ENCODE measurements at regions not wholly inside any gene's neighbourhood (a gene's known extent, or its start where the extent isn't known, plus 50 kb on each side); places are given as distances from the start of the nearest gene placed in this dataset.
"Not testable (repeated sequence)": the region's sequence is repeated elsewhere in the genome, so short reads cannot be mapped to it uniquely, and the experiment has no call there.

- no peak overlapping the region for H3K4me3 ChIP-seq (ENCODE audit: low read length)
- no peak overlapping the region for H3K9ac ChIP-seq (ENCODE audit: low read length)
- no peaks in the 10 kb centered on the region for H3K36me3 ChIP-seq (ENCODE audit: control insufficient read depth, low read depth, low read length)
- no peak overlapping the region for H3K27ac ChIP-seq (ENCODE audit: low read length)
- peaks cover 29% of the 10 kb centered on the region for H3K9me3 ChIP-seq (ENCODE audit: control insufficient read depth, low read depth, low read length)
- H3K4me1 ChIP-seq (ENCODE audit: control insufficient read depth, low read depth, low read length) = no peaks in the 10 kb centered on the region
- no peaks in the 10 kb centered on the region for H3K27me3 ChIP-seq (ENCODE audit: control insufficient read depth, insufficient read depth, low read length)
These were observed 76.7 kb downstream of the TMEM121 start for GRCh38 chr14:105602799-105603793.

DNA sequence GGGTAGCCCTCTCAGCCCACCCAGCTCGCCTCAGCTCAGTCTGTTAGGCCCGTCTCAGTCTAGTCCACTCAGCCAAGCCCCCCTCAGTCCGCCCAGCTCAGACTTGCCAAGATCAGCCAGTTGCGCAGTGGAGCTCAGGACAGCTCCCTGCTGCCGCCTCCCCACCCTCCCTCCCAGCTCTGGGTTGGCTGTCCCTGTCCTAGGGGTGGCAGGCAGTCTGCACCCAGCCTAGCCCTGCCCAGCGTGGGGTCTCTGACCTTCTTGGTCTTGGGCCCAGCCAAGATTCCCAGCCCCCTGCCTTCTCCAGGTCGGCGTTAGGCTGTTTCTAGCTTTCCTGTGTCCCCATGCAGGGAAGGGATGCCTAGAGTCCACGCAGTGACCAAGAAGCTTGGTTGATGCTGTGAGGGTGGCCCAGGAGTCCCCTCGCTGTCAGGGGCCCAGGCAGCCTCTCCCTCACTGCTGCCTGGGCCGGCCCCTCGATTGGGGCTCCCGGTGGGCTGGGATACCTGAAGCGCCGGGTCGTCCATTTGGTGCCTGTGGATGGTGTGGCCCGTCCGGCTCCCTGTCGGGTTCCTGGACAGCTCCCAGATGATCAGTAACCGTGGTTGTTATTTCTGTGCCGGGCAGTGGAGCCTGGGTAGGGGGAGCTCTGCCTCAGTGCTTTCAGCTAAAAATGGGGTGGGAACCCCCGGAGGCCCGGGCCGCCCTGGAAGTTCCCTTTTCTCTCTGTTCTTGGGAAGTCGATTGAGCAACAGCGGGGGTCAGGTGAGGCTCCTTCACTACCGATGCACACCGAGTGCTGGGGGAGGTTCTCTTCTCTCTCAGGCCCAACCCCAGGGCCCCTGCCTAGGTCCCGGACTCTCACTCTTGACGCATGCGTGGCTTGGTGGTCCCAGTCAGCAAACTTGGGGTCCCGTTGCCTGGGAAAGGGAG, 78.4 kb downstream of the TMEM121 start:
- not testable (repeated sequence) for H3K27me3 ChIP-seq (ENCODE audit: control insufficient read depth, insufficient read depth, low read length); H3K4me3 ChIP-seq (ENCODE audit: low read length); H3K4me1 ChIP-seq (ENCODE audit: control insufficient read depth, low read depth, low read length); H3K27ac ChIP-seq (ENCODE audit: low read length); H3K9ac ChIP-seq (ENCODE audit: low read length); H3K36me3 ChIP-seq (ENCODE audit: control insufficient read depth, low read depth, low read length)
- H3K9me3 ChIP-seq (ENCODE audit: control insufficient read depth, low read depth, low read length) = peaks cover 27% of the 10 kb centered on the region

DNA sequence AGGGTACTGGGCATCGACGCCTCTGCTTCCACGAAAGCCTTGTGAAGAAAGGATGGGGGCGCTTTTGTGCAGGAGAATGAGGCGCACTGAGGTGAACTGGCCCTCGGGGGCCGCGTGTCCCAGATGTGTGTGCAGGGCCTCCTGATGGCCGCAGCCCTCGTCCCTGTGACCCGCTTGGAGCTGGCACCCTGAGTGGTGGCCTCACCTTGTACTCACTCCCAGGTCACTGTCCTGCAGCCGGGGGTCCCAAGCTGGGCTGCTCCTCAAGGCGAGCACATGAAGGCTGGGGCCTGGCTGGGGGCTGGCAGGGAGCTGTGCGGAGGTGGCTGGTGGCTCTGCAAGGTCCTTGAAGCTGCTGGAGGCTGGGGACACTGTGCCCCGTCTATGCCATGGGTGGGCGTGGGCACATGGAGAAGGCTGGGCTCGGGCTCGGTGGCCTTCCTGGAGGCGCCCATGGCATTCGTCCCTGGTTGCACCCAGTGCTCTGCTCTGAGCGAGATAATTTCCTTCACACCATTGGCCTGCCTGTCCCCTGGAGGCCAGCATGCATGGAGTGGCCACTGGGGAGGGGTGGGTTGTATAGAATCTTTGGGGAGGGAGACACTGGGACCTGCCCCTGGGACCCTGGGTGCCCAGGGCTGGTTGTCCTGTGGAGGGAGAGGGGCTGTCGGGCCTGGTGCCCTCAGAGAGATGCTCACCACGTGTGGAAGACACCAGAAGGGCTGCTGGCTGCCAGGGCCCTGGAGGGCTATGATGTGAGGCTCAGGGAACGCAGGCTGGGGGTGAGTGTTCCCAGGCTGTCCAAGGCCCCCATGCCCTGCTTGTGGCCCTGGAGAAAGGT, 79.3 kb downstream of the TMEM121 start:
- H3K27me3 ChIP-seq (ENCODE audit: control insufficient read depth, insufficient read depth, low read length) = no peaks in the 10 kb centered on the region
- H3K9me3 ChIP-seq (ENCODE audit: control insufficient read depth, low read depth, low read length) = peaks cover 27% of the 10 kb centered on the region
- H3K27ac ChIP-seq (ENCODE audit: low read length) = no peak overlapping the region
- H3K4me1 ChIP-seq (ENCODE audit: control insufficient read depth, low read depth, low read length) = no peaks in the 10 kb centered on the region
- no peak overlapping the region for H3K9ac ChIP-seq (ENCODE audit: low read length)
- H3K36me3 ChIP-seq (ENCODE audit: control insufficient read depth, low read depth, low read length) = no peaks in the 10 kb centered on the region
- H3K4me3 ChIP-seq (ENCODE audit: low read length) = no peak overlapping the region

GRCh38 chr14:105606305-105606975, 80.1 kb downstream of the TMEM121 start:
- not testable (repeated sequence) for H3K27me3 ChIP-seq (ENCODE audit: control insufficient read depth, insufficient read depth, low read length); H3K4me3 ChIP-seq (ENCODE audit: low read length); H3K27ac ChIP-seq (ENCODE audit: low read length); H3K36me3 ChIP-seq (ENCODE audit: control insufficient read depth, low read depth, low read length); H3K4me1 ChIP-seq (ENCODE audit: control insufficient read depth, low read depth, low read length); H3K9ac ChIP-seq (ENCODE audit: low read length)
- H3K9me3 ChIP-seq (ENCODE audit: control insufficient read depth, low read depth, low read length) = peaks cover 24% of the 10 kb centered on the region

DNA sequence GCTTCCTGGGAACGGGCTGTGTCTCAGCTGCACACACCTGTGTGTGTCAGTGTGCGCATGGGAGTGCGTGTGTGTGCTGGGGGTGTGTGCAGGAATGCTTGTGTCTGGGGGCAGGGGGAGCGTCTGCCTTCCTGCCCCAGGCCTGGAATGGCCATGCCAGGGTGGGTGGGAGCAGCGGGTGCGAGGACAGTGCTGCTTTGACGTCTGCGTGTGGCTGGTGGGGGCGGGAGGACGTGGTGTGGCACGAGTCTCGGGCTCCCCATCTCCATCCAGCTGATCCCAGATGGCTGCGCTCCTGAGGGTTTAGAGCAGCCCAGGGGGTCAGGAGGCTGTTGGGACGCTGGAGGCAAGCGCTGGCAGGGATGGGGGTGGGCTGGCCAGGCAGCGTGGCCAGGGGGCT, 80.6 kb downstream of the TMEM121 start:
- not testable (repeated sequence) for H3K27me3 ChIP-seq (ENCODE audit: control insufficient read depth, insufficient read depth, low read length); H3K4me3 ChIP-seq (ENCODE audit: low read length); H3K4me1 ChIP-seq (ENCODE audit: control insufficient read depth, low read depth, low read length); H3K36me3 ChIP-seq (ENCODE audit: control insufficient read depth, low read depth, low read length); H3K27ac ChIP-seq (ENCODE audit: low read length); H3K9ac ChIP-seq (ENCODE audit: low read length)
- H3K9me3 ChIP-seq (ENCODE audit: control insufficient read depth, low read depth, low read length) = peaks cover 22% of the 10 kb centered on the region

GRCh38 chr14:105614987-105615386, 88.6 kb downstream of the TMEM121 start:
- not testable (repeated sequence) for H3K4me3 ChIP-seq (ENCODE audit: low read length); H3K27me3 ChIP-seq (ENCODE audit: control insufficient read depth, insufficient read depth, low read length); H3K4me1 ChIP-seq (ENCODE audit: control insufficient read depth, low read depth, low read length); H3K9ac ChIP-seq (ENCODE audit: low read length); H3K27ac ChIP-seq (ENCODE audit: low read length); H3K36me3 ChIP-seq (ENCODE audit: control insufficient read depth, low read depth, low read length)
- peaks cover 22% of the 10 kb centered on the region for H3K9me3 ChIP-seq (ENCODE audit: control insufficient read depth, low read depth, low read length)

DNA sequence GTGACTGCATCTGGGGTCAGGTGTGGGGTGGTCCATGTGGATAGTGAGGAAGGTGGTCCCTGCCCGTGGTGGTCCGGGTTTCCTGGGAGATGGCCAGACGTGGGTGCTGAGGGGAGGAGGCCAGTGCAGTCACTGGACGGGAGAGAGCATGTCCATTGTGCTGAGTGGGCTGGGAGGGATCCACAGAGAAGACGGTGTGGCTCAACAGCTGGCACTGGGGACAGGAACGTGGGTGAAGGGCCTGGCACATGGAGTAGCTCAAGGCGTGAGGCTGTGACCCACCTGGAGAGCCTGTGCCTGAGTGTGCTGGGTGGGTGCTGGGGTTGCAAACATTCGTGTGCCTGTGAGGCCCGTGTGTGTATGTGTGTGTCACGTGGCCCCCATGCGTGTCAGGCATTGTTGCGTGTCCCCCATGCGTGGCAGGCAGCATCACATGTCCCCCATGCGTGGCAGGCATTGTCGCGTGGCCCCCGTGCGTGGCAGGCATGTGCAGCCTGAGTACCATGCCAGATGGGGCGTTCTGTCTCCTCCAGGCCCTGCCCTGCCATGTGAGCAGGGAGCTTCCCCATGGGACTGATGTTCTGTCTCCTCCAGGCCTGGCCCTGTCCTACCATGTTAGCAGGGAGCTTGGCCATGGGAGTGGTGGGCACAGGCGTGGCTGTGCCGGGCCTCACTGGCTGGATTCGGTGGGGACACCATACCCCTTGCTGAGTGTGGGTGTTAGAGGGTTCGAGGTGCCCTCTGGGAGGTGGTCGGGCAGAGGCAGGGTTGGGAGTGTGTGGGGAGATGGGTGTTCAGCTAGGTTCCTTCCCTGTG, 89.8 kb downstream of the TMEM121 start:
- not testable (repeated sequence) for H3K27ac ChIP-seq (ENCODE audit: low read length); H3K4me3 ChIP-seq (ENCODE audit: low read length); H3K27me3 ChIP-seq (ENCODE audit: control insufficient read depth, insufficient read depth, low read length); H3K36me3 ChIP-seq (ENCODE audit: control insufficient read depth, low read depth, low read length); H3K9ac ChIP-seq (ENCODE audit: low read length); H3K4me1 ChIP-seq (ENCODE audit: control insufficient read depth, low read depth, low read length)
- H3K9me3 ChIP-seq (ENCODE audit: control insufficient read depth, low read depth, low read length) = peaks cover 22% of the 10 kb centered on the region

GRCh38 chr14:105616802-105617192, 90.4 kb downstream of the TMEM121 start:
- no peaks in the 10 kb centered on the region for H3K4me1 ChIP-seq (ENCODE audit: control insufficient read depth, low read depth, low read length)
- no peak overlapping the region for H3K4me3 ChIP-seq (ENCODE audit: low read length)
- H3K27me3 ChIP-seq (ENCODE audit: control insufficient read depth, insufficient read depth, low read length) = no peaks in the 10 kb centered on the region
- no peaks in the 10 kb centered on the region for H3K36me3 ChIP-seq (ENCODE audit: control insufficient read depth, low read depth, low read length)
- H3K9me3 ChIP-seq (ENCODE audit: control insufficient read depth, low read depth, low read length) = peaks cover 22% of the 10 kb centered on the region
- no peak overlapping the region for H3K9ac ChIP-seq (ENCODE audit: low read length)
- no peak overlapping the region for H3K27ac ChIP-seq (ENCODE audit: low read length)

- Histone ChIP-seq H3K9ac (ENCODE audit: low read length) (no peak overlapping the region), H3K4me3 (ENCODE audit: low read length) (no peak overlapping the region), H3K27ac (ENCODE audit: low read length) (no peak overlapping the region), H3K4me1 (ENCODE audit: control insufficient read depth, low read depth, low read length) (no peaks in the 10 kb centered on the region), H3K36me3 (ENCODE audit: control insufficient read depth, low read depth, low read length) (no peaks in the 10 kb centered on the region), H3K9me3 (ENCODE audit: control insufficient read depth, low read depth, low read length) (peaks cover 26% of the 10 kb centered on the region), H3K27me3 (ENCODE audit: control insufficient read depth, insufficient read depth, low read length) (no peaks in the 10 kb centered on the region)
These were observed 90.9 kb downstream of the TMEM121 start for GRCh38 chr14:105617201-105617777.

DNA sequence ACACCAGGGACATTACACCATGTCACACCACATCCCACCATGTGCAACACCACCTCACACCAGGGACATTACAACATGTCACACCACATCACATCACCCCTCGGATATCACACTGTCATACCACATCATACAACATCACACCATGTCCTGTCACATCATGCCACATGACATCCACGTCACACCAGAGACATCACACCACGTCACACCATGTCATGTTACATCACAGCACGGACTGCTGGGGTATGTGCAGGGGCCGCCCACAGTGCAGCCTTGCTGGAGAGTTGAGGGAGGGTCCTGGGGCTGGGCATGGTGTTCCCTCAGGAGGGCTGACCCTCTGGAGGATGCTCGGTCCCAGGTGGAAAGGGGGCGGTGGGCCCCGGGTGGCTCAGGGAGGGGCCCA, 91.4 kb downstream of the TMEM121 start:
- not testable (repeated sequence) for H3K4me3 ChIP-seq (ENCODE audit: low read length)

More for the DNA sequence above, 91.4 kb downstream of the TMEM121 start:
- not testable (repeated sequence) for H3K27me3 ChIP-seq (ENCODE audit: control insufficient read depth, insufficient read depth, low read length); H3K36me3 ChIP-seq (ENCODE audit: control insufficient read depth, low read depth, low read length); H3K4me1 ChIP-seq (ENCODE audit: control insufficient read depth, low read depth, low read length); H3K27ac ChIP-seq (ENCODE audit: low read length); H3K9ac ChIP-seq (ENCODE audit: low read length)
- H3K9me3 ChIP-seq (ENCODE audit: control insufficient read depth, low read depth, low read length) = peaks cover 31% of the 10 kb centered on the region
